Inflammatory macrophage treated with lipopolysaccharide for 4 hours (primary cell): ENCODE measurements at regions not wholly inside any gene's neighbourhood (a gene's known extent, or its start where the extent isn't known, plus 50 kb on each side); places are given as distances from the start of the nearest gene placed in this dataset.
"Not testable (repeated sequence)": the region's sequence is repeated elsewhere in the genome, so short reads cannot be mapped to it uniquely, and the experiment has no call there.

Source experiments
- DNase-seq: peaks from one replicate; pipeline ENCODE4 v3.0.0-alpha.2; 2020

GRCh38 chr9:80797101-80797829 lies 892.1 kb downstream of the TLE1 start:
- no peak for DNase-seq

GRCh38 chr9:80796632-80797031 lies 892.7 kb downstream of the TLE1 start:
- DNase-seq, result no peak

DNA sequence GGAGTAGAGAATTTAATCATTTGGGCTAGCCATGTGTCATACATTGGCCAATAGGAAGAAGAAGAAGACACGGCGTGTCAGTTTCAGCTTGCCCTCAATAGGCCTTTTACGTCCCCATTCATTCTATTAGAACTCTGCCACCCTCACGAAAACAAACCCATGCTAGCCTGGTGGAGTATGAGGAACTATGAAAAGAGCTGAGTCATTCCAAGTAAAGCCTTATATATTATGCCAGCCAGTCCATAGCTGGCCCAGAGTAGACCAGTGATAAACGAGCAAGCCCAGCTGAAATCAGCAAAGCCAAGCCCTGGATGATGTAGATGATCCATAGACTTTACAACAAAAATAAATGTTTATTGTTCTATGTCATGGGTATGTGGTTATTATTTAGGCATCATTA lies 895.1 kb downstream of the TLE1 start:
- no peak for DNase-seq

- no peak for DNase-seq
These were observed 895.6 kb downstream of the TLE1 start for GRCh38 chr9:80793706-80794105.

DNA sequence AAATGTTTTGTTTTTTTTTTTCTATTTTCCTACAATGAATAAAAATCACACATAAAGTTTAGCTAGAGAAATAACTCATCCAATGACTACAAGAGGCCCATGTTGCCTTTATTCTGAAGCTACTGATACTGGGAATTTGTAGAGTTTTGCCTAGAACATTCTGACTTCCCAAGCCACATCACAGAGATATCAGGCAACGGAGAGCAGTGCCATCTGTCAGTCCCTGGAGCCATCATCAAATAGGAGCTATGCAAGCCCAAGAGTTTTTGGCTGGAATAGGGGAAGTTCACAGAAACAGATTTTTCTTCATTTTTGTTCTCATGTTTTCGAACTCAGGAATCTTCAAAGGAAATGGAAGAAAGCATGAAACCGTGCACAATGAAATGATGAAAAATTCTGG lies 896.6 kb downstream of the TLE1 start:
- DNase-seq, result no peak

DNA sequence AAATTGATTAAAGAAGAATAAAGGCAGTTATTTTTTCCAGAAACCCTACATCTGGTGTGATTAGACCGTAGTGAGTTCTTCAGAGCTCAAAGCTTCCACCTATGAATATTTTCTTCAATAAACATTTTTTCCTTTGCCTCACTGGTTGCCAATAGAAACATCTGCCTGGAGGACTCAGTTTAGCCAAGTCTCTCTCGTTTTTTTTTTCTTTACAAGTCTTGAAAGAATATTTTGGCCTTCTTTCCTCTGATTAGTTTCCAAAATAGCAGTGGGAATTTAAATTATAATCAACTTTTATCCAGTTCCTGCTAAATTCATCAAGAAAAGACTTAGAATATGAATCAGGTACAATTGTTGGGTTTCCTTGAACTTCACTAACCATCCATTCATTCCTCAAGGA lies 897.5 kb downstream of the TLE1 start:
- DNase-seq, result no peak

- no peak for DNase-seq
These were observed 898.6 kb downstream of the TLE1 start for GRCh38 chr9:80790764-80791163.

DNA sequence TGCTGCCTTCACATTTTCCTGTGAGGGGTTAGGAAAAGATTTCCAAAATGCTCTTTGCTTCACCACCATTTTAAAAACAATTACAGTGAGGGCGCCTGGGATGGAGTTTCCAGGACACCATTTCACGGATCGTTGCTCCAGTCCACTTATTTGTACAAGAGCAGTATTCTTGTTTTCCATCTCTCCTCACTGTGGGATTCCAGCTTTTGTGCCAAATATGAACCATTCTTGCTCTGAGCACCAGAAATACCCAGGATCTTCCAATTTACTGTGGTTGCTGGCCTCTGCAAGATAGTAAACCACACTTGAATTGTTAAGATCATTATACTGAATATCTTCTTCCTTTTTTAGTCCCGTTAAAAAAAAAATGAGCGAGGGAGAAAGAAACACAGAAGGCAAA lies 899.5 kb downstream of the TLE1 start:
- no peak for DNase-seq

GRCh38 chr9:80787636-80788035 lies 901.7 kb downstream of the TLE1 start:
- DNase-seq, result no peak

GRCh38 chr9:80784647-80785046 lies 904.7 kb downstream of the TLE1 start:
- no peak for DNase-seq

DNA sequence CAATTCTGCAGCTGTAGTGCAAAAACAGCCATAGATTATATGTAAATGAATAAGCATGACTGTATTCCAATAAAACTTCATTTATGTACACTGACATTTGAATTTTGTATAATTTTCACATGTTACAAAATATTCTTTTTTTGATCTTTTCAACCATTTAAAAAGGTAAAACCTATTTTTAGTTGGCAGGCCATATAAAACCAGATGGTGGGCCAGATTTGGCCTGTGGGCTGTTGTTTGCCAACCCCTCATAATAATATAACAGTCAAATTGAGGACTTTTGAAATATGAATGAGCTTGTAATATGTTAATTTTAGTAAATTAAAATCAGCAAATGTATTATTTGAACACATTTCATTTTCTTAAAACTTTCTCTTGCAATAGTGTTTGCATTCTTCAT lies 913.4 kb downstream of the TLE1 start:
- DNase-seq, result no peak

GRCh38 chr9:80775530-80775929 lies 913.8 kb downstream of the TLE1 start:
- no peak for DNase-seq

- DNase-seq, result no peak
These were observed 917.6 kb downstream of the TLE1 start for GRCh38 chr9:80771555-80772347.

GRCh38 chr9:80763536-80763935 lies 925.8 kb downstream of the TLE1 start:
- no peak for DNase-seq

- no peak for DNase-seq
These were observed 933.8 kb downstream of the TLE1 start for GRCh38 chr9:80755586-80755985.

DNA sequence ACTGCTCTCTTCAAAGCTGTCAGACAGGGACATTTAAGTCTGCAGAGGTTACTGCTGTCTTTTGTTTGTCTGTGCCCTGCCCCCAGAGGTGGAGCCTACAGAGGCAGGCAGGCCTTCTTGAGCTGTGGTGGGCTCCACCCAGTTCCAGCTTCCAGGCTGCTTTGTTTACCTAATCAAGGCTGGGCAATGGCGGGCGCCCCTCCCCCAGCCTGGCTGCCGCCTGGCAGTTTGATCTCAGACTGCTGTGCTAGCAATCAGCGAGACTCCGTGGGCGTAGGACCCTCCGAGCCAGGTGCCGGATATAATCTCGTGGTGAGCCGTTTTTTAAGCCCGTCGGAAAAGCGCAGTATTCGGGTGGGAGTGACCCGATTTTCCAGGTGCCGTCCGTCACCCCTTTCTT lies 942.3 kb downstream of the TLE1 start:
- not testable (repeated sequence) for DNase-seq

DNA sequence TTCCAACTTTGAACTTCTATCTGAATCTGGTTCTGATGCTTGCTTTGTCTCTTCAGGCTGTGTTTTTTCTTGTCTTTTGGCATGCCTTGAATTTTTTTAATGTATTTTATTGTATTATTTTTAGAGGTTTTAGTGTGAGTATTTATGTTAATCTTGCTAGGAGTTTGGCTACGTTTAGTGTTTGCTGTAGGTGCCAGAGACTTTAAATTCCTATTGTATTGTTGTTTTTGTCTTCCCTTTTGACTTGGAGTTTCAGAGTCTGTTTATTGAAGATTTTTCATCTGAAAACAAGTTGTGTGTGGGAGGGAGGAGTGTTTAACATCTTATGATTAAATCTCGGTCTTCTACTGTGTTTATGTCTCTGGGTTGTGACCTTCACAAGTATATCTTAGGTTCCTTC lies 956.8 kb downstream of the TLE1 start:
- DNase-seq, result no peak

GRCh38 chr9:80720579-80720978 lies 968.8 kb downstream of the TLE1 start:
- DNase-seq, result no peak

DNA sequence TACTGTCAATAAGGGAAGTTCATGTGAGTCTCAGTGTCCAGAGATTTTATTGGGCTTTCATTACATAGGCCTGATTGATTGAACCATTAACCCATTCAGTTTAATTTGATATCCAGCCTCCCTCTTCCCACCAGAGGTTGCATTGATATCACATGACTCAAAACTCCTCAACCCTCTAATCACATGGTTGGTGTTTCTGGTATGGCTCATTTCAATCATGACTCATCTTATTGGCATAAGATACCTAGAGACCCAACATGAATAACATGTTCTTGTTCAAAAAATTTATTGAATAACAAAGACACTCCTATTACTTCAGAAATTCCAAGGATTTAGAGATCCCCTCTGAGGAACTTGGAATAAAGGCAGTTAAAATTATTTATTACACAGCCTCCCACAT lies 982.2 kb downstream of the TLE1 start:
- DNase-seq, result no peak

GRCh38 chr9:80701061-80701460 lies 988.3 kb downstream of the TLE1 start:
- DNase-seq, result no peak

- DNase-seq, result no peak
These were observed 989.8 kb downstream of the TLE1 start for GRCh38 chr9:80699511-80699998.

DNA sequence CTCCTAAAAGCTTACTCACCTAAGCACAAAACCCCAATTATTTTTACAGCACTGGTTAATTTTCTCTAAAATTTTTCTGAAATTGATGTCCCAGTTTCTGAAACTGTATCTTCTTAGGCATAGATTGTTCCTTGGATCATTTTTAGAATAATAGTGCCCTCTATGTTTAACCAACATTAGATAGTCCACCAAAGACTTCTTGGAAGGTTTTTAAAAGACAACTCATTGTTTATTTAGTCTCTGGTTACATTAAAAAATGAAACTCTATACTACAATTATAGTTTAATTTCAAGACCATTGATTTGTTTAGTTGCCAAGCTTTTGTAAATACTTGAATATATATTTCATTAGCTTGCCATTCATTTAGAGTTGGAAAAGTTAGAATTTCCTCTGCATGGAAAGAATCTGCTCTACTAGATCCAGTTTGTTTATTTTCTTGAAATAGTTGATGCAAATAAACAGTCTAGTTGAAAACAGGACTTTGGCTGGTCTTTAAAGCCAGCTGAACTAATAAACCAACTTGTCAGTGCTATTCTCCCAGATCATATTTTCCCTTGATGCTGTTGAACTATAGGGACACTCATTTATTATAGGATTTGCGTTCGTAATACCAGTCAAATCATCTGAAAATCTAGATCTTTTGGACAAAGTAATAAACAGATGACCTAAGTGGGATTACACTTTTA lies 990.5 kb downstream of the TLE1 start:
- no peak for DNase-seq

DNA sequence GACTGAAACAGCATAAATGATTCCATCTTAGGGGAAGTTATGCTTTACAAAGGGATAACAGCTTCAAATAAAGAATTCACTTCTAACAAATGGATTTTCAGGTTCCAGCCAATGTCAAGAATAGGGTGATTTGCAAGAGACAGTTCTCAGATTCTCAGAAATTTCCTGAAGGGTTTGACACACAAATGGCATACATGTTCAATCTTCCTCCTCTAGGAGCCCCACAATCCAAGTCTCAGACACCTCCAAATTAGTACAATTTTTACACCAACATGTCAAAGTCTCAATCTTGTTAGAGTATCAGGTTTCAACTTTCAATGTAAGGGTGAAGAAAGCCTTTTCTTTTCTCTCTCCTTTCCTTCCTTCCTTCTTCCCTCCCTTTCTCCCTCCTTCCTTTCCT lies 996.6 kb downstream of the TLE1 start:
- no peak for DNase-seq

GRCh38 chr9:80691229-80691628 lies 998.1 kb downstream of the TLE1 start:
- no peak for DNase-seq
